ENCODE measurements at regions not wholly inside any gene's neighbourhood (a gene's known extent, or its start where the extent isn't known, plus 50 kb on each side); places are given as distances from the start of the nearest gene placed in this dataset.
A peak's percentile ranks its signal among the peaks of the same experiment; 100 is the strongest.

GRCh38 chr14:105862581-105863239 is 336.3 kb downstream of the TMEM121 start:
- intact Hi-C loops (cut with micrococcal nuclease) = no loop called here
- H3K4me1 Mint-ChIP-seq = peaks cover 21 to 25% of the 10 kb centered on the region in 2 donors
- 47% methylated on average over 20 of the region's 20 CpGs for WGBS (ENCODE audit: insufficient coverage)
- no peaks in the 10 kb centered on the region for H3K9me3 Mint-ChIP-seq
- H3K36me3 Mint-ChIP-seq = no peaks in the 10 kb centered on the region
- H3K27ac ChIP-seq (ENCODE audit: low read length) = peak overlapping the region; percentile 84
- peak in 1 of 2 donors; percentile 4 for DNase-seq
- peak overlapping the region; percentile 17 for H3K4me3 Mint-ChIP-seq
- TF ChIP-seq, protein P1, sequence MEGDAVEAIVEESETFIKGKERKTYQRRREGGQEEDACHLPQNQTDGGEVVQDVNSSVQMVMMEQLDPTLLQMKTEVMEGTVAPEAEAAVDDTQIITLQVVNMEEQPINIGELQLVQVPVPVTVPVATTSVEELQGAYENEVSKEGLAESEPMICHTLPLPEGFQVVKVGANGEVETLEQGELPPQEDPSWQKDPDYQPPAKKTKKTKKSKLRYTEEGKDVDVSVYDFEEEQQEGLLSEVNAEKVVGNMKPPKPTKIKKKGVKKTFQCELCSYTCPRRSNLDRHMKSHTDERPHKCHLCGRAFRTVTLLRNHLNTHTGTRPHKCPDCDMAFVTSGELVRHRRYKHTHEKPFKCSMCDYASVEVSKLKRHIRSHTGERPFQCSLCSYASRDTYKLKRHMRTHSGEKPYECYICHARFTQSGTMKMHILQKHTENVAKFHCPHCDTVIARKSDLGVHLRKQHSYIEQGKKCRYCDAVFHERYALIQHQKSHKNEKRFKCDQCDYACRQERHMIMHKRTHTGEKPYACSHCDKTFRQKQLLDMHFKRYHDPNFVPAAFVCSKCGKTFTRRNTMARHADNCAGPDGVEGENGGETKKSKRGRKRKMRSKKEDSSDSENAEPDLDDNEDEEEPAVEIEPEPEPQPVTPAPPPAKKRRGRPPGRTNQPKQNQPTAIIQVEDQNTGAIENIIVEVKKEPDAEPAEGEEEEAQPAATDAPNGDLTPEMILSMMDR (IDR thresholded peaks at IDR 0.05) = no peak
- H3K4me1 ChIP-seq (ENCODE audit: control insufficient read depth, insufficient read depth, low read length) = peaks cover 48% of the 10 kb centered on the region
- no peak for ATAC-seq
- H3K27me3 ChIP-seq (ENCODE audit: control insufficient read depth, insufficient read depth, low read length) = peaks cover 2% of the 10 kb centered on the region
- peaks cover 38 to 43% of the 10 kb centered on the region in 2 donors for H3K27me3 Mint-ChIP-seq (ENCODE audit: low read depth in 2 of 2)
- peaks cover 2% of the 10 kb centered on the region for H3K36me3 ChIP-seq (ENCODE audit: control insufficient read depth, insufficient read depth, low read length)
- peak overlapping the region; percentile 51 for H3K4me3 ChIP-seq (ENCODE audit: low read length)
- H3K9me3 ChIP-seq (ENCODE audit: control insufficient read depth, insufficient read depth, low read length) = no peaks in the 10 kb centered on the region
- H3K27ac Mint-ChIP-seq = no peak overlapping the region

- peak in 1 of 2 donors; percentile 9 for DNase-seq
- Histone ChIP-seq H3K4me1 (ENCODE audit: control insufficient read depth, insufficient read depth, low read length) (peaks cover 40% of the 10 kb centered on the region), H3K9me3 (ENCODE audit: control insufficient read depth, insufficient read depth, low read length) (no peaks in the 10 kb centered on the region), H3K27me3 (ENCODE audit: control insufficient read depth, insufficient read depth, low read length) (peaks cover 2% of the 10 kb centered on the region), H3K27ac (ENCODE audit: low read length) (peak overlapping the region; percentile 84), H3K36me3 (ENCODE audit: control insufficient read depth, insufficient read depth, low read length) (peaks cover 2% of the 10 kb centered on the region), H3K4me3 (ENCODE audit: low read length) (peak overlapping the region; percentile 51)
- WGBS (ENCODE audit: insufficient coverage) = 52% methylated on average over 25 of the region's 25 CpGs
- ATAC-seq = no peak
- H3K36me3 Mint-ChIP-seq = no peaks in the 10 kb centered on the region
- peaks cover 38 to 43% of the 10 kb centered on the region in 2 donors for H3K27me3 Mint-ChIP-seq (ENCODE audit: low read depth in 2 of 2)
- no peak overlapping the region for H3K4me3 Mint-ChIP-seq
- no peak overlapping the region for H3K27ac Mint-ChIP-seq
- intact Hi-C loops (cut with micrococcal nuclease) = no loop called here
- H3K4me1 Mint-ChIP-seq = peaks cover 21 to 25% of the 10 kb centered on the region in 2 donors
- H3K9me3 Mint-ChIP-seq = no peaks in the 10 kb centered on the region
- TF ChIP-seq, protein P1 (IDR thresholded peaks at IDR 0.05) = no peak
Observed at GRCh38 chr14:105863296-105864108, 337.1 kb downstream of the TMEM121 start.

DNA sequence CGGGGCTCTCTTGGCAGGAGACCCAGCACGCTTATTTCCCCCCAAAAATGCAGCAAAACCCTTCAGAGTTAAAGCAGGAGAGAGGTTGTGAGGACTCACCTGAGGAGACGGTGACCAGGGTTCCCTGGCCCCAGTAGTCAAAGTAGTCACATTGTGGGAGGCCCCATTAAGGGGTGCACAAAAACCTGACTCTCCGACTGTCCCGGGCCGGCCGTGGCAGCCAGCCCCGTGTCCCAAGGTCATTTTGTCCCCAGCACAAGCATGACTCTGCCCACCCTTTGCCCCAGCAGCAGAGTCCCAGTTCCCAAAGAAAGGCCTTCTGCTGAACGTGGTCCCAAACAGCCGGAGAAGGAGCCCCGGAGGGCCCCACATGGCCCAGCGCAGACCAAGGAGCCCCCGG is 337.7 kb downstream of the TMEM121 start:
- H3K4me1 Mint-ChIP-seq = peaks cover 21 to 25% of the 10 kb centered on the region in 2 donors
- 54% methylated on average over 12 of the region's 13 CpGs for WGBS (ENCODE audit: insufficient coverage)
- peak overlapping the region; percentile 84 for H3K27ac ChIP-seq (ENCODE audit: low read length)
- ATAC-seq = no peak
- peaks cover 43 to 44% of the 10 kb centered on the region in 2 donors for H3K27me3 Mint-ChIP-seq (ENCODE audit: low read depth in 2 of 2)
- TF ChIP-seq, protein P1 (IDR thresholded peaks at IDR 0.05) = no peak
- peaks cover 2% of the 10 kb centered on the region for H3K36me3 ChIP-seq (ENCODE audit: control insufficient read depth, insufficient read depth, low read length)
- H3K9me3 ChIP-seq (ENCODE audit: control insufficient read depth, insufficient read depth, low read length) = no peaks in the 10 kb centered on the region
- H3K9me3 Mint-ChIP-seq = no peaks in the 10 kb centered on the region
- H3K4me1 ChIP-seq (ENCODE audit: control insufficient read depth, insufficient read depth, low read length) = peaks cover 33% of the 10 kb centered on the region
- H3K36me3 Mint-ChIP-seq = no peaks in the 10 kb centered on the region
- peak overlapping the region; percentile 51 for H3K4me3 ChIP-seq (ENCODE audit: low read length)
- no peak overlapping the region for H3K4me3 Mint-ChIP-seq
- intact Hi-C loops (cut with micrococcal nuclease) = no loop called here
- no peak overlapping the region for H3K27ac Mint-ChIP-seq
- peak in 1 of 2 donors; percentile 7 for DNase-seq
- H3K27me3 ChIP-seq (ENCODE audit: control insufficient read depth, insufficient read depth, low read length) = peaks cover 2% of the 10 kb centered on the region

All from natural killer cell (primary cell).